Duodenal mucosa (tissue), 2 donors: ENCODE measurements at regions not wholly inside any gene's neighbourhood (a gene's known extent, or its start where the extent isn't known, plus 50 kb on each side); places are given as distances from the start of the nearest gene placed in this dataset.

Source experiments
- H3K27ac ChIP-seq: one replicate; pipeline ENCODE4 v1.7.0; 2013; ENCODE audit warnings: low read depth, low read length
- H3K27me3 ChIP-seq, 2 donors: one replicate each; pipeline ENCODE4 v1.7.0; 2013; ENCODE audit warnings: low read length in 2 of 2, control low read depth in 1 of 2; ENCODE audit not compliant: insufficient read depth in 2 of 2, control insufficient read depth in 1 of 2
- H3K36me3 ChIP-seq, 2 donors: one replicate each; pipeline ENCODE4 v1.7.0; 2013; ENCODE audit warnings: low read length in 2 of 2, control low read depth in 1 of 2; ENCODE audit not compliant: insufficient read depth in 2 of 2, control insufficient read depth in 1 of 2
- H3K4me1 ChIP-seq, 2 donors: one replicate each; pipeline ENCODE4 v1.7.0; 2013; ENCODE audit warnings: low read length in 2 of 2, control low read depth in 1 of 2; ENCODE audit not compliant: insufficient read depth in 2 of 2, control insufficient read depth in 1 of 2
- H3K4me3 ChIP-seq, 2 donors: one replicate each; pipeline ENCODE4 v1.7.0; 2013; ENCODE audit warnings: low read length in 2 of 2, low read depth in 1 of 2
- H3K9ac ChIP-seq, 2 donors: one replicate each; pipeline ENCODE4 v1.7.0; 2013; ENCODE audit warnings: low read length in 2 of 2, low read depth in 1 of 2
- H3K9me3 ChIP-seq, 2 donors: one replicate each; pipeline ENCODE4 v1.7.0; 2013; ENCODE audit warnings: low read length in 2 of 2, control low read depth in 1 of 2; ENCODE audit not compliant: control insufficient read depth in 1 of 2

DNA sequence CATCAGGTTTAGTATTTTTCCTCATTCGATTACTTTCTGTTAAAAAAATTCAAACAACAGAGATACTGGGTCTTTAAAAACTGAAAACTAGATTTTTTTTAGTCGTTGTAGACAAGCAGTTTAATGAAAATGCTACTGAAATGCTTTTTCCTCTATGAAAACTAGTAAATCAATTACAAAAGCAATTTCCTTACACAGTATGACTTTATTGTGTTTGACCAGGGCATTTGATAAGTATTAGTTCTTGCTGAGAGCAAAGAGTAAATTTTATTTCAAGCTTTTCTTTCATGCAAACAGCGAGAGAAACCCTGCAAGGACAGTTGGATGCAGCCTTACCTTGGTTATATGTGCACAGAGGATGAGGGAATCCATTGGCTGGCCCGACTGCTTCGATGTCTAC lies 308.5 kb downstream of the MAT2B start:
- H3K9me3 ChIP-seq = no peaks in the 10 kb centered on the region
- H3K4me3 ChIP-seq = no peak overlapping the region
- H3K27me3 ChIP-seq = no peaks in the 10 kb centered on the region
- H3K27ac ChIP-seq = no peak overlapping the region
- no peak overlapping the region for H3K9ac ChIP-seq
- H3K4me1 ChIP-seq = no peaks in the 10 kb centered on the region
- H3K36me3 ChIP-seq = no peaks in the 10 kb centered on the region

DNA sequence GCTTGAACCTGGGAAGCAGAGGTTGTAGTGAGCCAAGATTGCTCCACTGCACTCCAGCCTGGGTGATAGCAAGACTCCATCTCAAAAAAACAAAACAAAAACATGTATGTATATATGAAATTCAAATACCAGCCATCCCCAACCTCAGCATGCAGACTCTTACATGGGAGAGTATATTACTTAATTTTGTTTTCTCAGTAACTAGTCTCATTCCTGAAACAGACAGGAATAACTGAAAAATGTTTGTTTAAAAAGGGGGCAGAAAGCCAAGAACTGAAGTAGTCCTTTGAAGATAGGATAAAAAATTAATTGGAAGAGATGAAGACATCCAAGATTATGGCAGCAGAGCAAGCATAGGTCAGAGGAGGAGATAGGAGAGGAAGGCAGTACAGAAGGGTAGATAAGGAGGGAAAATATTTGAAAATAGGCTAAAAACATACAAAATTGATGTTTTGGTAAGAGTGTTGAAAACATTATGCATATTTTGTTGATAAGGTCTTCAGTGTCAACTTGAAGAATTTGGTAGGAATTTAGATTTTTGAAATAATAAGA lies 309.9 kb downstream of the MAT2B start:
- no peaks in the 10 kb centered on the region for H3K4me1 ChIP-seq
- no peak overlapping the region for H3K4me3 ChIP-seq
- H3K36me3 ChIP-seq = no peaks in the 10 kb centered on the region
- H3K9me3 ChIP-seq = no peaks in the 10 kb centered on the region
- H3K27me3 ChIP-seq = no peaks in the 10 kb centered on the region
- no peak overlapping the region for H3K27ac ChIP-seq
- no peak overlapping the region for H3K9ac ChIP-seq

DNA sequence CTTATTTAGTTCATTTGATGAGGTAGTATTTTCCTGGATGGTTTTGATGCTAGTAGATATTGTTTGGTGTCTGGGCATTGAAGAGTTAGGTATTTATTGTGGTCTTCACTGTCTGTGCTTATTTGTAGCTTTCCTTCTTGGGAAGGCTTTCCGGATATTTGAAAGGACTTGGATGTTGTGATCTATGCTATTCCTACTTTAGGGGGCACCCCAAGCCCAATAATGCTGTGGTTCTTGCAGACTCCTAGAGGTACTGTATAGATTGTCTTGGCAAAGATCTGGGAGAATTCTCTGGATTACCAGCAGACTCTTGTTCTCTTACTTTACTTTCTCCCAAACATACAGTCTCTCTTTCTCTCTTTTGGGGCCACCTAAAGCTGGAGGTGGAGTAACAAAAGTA lies 315.7 kb downstream of the MAT2B start:
- Histone ChIP-seq H3K9me3 (no peaks in the 10 kb centered on the region), H3K9ac (no peak overlapping the region), H3K36me3 (no peaks in the 10 kb centered on the region), H3K4me3 (no peak overlapping the region), H3K27ac (no peak overlapping the region), H3K27me3 (no peaks in the 10 kb centered on the region), H3K4me1 (no peaks in the 10 kb centered on the region)

DNA sequence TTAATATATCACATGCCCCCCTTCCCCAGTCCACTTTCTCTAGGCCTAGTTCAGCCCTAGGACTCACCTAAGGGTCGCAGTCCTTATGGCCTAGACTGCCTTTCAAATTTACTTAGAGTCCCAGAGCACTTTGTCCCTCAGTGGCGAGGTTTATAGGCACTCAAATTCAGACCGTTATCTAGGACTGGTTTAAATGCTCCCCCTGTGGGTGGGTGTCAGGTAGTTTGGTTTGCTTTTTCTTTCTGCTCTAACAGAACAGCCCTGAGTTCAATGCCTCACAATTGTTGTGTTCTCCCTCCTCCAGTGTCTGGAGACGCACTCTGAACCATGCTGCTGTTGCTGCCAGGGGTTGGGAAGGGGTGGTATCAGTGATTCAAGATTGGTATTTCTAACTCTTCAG lies 317.1 kb downstream of the MAT2B start:
- Histone ChIP-seq H3K9ac (no peak overlapping the region), H3K27ac (no peak overlapping the region), H3K9me3 (no peaks in the 10 kb centered on the region), H3K4me1 (no peaks in the 10 kb centered on the region), H3K27me3 (no peaks in the 10 kb centered on the region), H3K4me3 (no peak overlapping the region), H3K36me3 (no peaks in the 10 kb centered on the region)

DNA sequence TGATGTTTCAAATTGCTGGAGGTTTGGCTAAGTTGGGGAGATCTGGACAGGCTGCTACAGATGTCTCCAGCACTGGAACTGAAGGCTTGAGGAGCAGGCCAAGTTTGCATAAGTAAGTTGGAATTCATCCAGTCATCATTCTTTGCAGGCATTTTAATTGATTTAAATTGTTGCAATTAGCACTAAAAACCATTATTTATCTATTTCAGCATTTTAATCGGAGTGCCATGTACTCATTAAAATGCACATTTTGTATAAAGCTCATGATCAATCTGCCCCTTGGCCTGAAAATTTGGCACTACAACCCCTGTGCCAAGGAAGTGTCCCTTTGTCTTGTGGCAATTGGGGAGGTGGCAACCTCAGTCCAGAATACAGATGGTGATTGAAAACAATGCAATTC lies 320.2 kb downstream of the MAT2B start:
- H3K27ac ChIP-seq = no peak overlapping the region
- H3K27me3 ChIP-seq = no peaks in the 10 kb centered on the region
- no peak overlapping the region for H3K4me3 ChIP-seq
- no peaks in the 10 kb centered on the region for H3K36me3 ChIP-seq
- no peaks in the 10 kb centered on the region for H3K4me1 ChIP-seq
- no peaks in the 10 kb centered on the region for H3K9me3 ChIP-seq
- no peak overlapping the region for H3K9ac ChIP-seq

DNA sequence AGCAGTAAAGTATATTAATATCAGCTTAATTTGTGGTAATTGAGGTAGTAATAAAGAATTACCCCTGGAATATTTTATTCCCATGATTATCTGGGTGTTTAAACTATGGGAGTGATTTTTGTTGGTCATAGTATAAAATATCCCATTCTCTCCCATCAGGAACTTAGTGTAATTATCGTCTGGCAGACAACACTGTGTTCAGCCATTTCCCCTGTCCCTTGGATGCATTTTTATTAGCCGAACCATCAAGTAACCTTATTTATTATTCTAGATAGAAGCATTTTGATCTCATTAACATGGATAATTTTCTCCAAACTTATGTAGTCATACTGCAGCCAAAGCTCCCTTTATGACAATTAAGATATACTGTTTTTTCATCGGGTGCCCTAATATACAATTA lies 320.8 kb downstream of the MAT2B start:
- Histone ChIP-seq H3K27me3 (no peaks in the 10 kb centered on the region), H3K27ac (no peak overlapping the region), H3K9ac (no peak overlapping the region), H3K4me3 (no peak overlapping the region), H3K9me3 (no peaks in the 10 kb centered on the region), H3K36me3 (no peaks in the 10 kb centered on the region), H3K4me1 (no peaks in the 10 kb centered on the region)

DNA sequence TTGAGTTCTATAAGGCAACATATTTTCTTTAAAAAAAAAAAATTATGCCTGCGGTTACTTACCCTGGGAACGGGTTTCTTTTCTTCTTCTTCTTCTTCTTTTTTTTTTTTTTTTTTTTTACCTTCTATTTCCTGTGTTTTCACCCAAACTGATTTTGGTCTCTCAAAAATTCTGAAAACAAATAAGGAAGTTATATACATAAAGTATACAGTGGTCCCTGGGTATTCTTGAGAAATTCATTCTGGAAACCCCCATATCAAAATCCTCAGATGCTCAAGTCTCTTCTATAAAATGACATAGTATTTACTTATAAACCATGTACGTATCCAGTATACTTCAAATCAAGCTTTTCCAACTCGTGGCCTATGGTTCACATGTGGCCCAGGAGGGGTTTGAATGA lies 326.7 kb downstream of the MAT2B start:
- Histone ChIP-seq H3K36me3 (no peaks in the 10 kb centered on the region), H3K4me1 (no peaks in the 10 kb centered on the region), H3K27me3 (no peaks in the 10 kb centered on the region), H3K9me3 (no peaks in the 10 kb centered on the region), H3K9ac (no peak overlapping the region), H3K4me3 (no peak overlapping the region), H3K27ac (no peak overlapping the region)

DNA sequence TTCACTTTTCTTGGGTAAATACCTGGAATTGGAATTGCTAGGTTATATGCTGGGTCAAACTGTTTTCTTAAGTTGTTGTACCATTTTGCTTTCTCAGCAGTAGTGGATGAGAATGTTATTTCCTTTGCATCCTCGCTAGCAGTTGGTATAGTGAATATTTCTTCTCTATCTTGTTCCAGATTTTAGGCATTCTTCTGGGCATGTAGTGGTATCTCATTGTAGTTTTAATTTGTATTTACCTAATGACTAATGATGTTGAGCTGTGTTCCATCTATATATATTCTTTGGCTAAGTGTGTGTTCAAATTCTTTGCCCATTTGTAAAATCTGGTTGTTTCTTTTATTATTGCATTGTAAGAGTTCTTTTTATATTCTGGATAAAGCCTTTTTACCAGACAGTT lies 333.3 kb downstream of the MAT2B start:
- Histone ChIP-seq H3K36me3 (no peaks in the 10 kb centered on the region), H3K9ac (no peak overlapping the region), H3K27me3 (no peaks in the 10 kb centered on the region), H3K27ac (no peak overlapping the region), H3K9me3 (no peaks in the 10 kb centered on the region), H3K4me3 (no peak overlapping the region), H3K4me1 (no peaks in the 10 kb centered on the region)

DNA sequence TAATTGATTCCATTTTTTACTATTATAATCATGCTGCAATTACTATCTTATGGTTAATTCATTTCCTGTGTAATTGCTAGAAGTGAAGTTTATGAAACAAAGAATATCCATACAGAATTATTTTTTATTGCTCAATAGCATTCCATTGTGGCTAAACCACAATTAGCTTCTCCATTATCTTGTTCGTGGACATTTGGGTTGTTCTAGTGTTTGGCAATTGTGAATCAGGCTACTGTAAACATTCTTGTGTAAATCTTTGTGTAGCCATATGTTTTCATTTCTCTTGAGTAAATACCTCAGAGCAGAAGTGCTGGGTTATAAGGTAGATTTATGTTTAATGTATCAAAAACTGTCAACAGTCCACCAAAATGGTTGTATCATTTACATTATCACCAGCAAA lies 341.1 kb downstream of the MAT2B start:
- Histone ChIP-seq H3K9ac (no peak overlapping the region), H3K4me3 (no peak overlapping the region), H3K27ac (no peak overlapping the region), H3K36me3 (no peaks in the 10 kb centered on the region), H3K27me3 (no peaks in the 10 kb centered on the region), H3K4me1 (no peaks in the 10 kb centered on the region), H3K9me3 (peaks cover 0 to 2% of the 10 kb centered on the region in 2 donors)

DNA sequence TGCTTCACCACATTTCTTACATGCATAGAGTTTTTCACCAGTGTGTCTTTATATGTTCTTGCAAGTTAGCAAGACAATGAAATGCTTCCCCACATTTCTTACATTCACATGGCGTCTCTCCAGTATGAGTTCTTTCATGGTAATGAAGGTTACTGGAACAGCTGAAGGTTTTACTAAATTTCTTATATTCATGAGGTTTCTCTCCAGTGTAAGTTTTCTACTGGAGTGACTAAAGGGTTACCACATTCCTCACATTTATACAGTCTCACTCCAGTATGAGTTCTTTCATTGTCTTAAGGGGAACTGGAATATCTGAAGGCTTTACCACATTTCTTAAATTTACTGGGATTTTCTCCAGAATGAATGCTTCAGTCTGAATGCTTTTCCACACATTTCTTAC lies 350.3 kb downstream of the MAT2B start:
- Histone ChIP-seq H3K27ac (no peak overlapping the region), H3K9me3 (peaks cover 2 to 7% of the 10 kb centered on the region in 2 donors), H3K9ac (no peak overlapping the region), H3K27me3 (no peaks in the 10 kb centered on the region), H3K4me1 (no peaks in the 10 kb centered on the region), H3K4me3 (no peak overlapping the region), H3K36me3 (no peaks in the 10 kb centered on the region)

DNA sequence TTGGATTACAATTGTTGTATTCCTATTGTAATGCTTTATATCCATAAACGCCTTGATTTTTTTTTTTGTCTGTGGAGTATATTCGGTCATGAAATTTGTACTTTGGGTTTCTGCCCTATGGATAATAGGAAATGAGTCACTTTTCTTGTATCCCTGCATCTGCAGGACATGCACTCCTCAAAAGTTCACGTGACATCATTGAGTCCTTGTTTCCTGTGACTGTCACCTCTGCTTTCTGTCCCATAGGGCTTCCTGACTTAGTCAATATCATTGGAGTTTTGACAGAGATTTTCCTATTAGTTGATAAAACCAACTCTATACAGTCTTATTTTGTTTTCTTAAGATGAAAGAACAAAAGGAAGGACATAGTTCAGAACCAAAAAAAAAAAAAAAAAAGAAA lies 356.3 kb downstream of the MAT2B start:
- Histone ChIP-seq H3K27me3 (no peaks in the 10 kb centered on the region), H3K36me3 (no peaks in the 10 kb centered on the region), H3K9ac (no peak overlapping the region), H3K9me3 (no peaks in the 10 kb centered on the region), H3K27ac (no peak overlapping the region), H3K4me1 (no peaks in the 10 kb centered on the region), H3K4me3 (no peak overlapping the region)
